ENCODE measurements at regions not wholly inside any gene's neighbourhood (a gene's known extent, or its start where the extent isn't known, plus 50 kb on each side); places are given as distances from the start of the nearest gene placed in this dataset.
"Not testable (repeated sequence)": the region's sequence is repeated elsewhere in the genome, so short reads cannot be mapped to it uniquely, and the experiment has no call there.

GRCh38 chr3:19825193-19825592 is 108.8 kb downstream of the EFHB start:
- DNase-seq, result no peak
- intact Hi-C loops (cut with DNase I), result no loop called here
- H3K36me3 ChIP-seq (ENCODE audit: control insufficient read depth in 1 of 2, insufficient read depth in 2 of 2, low read length in 1 of 2), result no peaks in the 10 kb centered on the region
- no peak for ATAC-seq (ENCODE audit: low FRiP score)
- H3K27me3 ChIP-seq (ENCODE audit: control insufficient read depth in 1 of 2, insufficient read depth in 2 of 2, low read length in 1 of 2), result no peaks in the 10 kb centered on the region
- H3K27ac ChIP-seq (ENCODE audit: low read depth in 1 of 2, low read length in 2 of 2), result no peak overlapping the region
- WGBS, 2 donors, result 89 to 95% methylated on average over 1 of the region's 1 CpG
- H3K4me1 ChIP-seq (ENCODE audit: control insufficient read depth in 1 of 2, insufficient read depth in 2 of 2, low read length in 2 of 2), result no peaks in the 10 kb centered on the region
- no peak overlapping the region for H3K4me3 ChIP-seq (ENCODE audit: low read length in 2 of 2)
- peaks cover 2% of the 10 kb centered on the region for H3K9me3 ChIP-seq (ENCODE audit: control insufficient read depth, low read length)

GRCh38 chr3:19822805-19823204 is 111.2 kb downstream of the EFHB start:
- intact Hi-C loops (cut with DNase I), result no loop called here
- H3K36me3 ChIP-seq (ENCODE audit: control insufficient read depth in 1 of 2, insufficient read depth in 2 of 2, low read length in 1 of 2), result no peaks in the 10 kb centered on the region
- no peak for ATAC-seq (ENCODE audit: low FRiP score)
- no peaks in the 10 kb centered on the region for H3K27me3 ChIP-seq (ENCODE audit: control insufficient read depth in 1 of 2, insufficient read depth in 2 of 2, low read length in 1 of 2)
- peaks cover 2% of the 10 kb centered on the region for H3K9me3 ChIP-seq (ENCODE audit: control insufficient read depth, low read length)
- no peak overlapping the region for H3K27ac ChIP-seq (ENCODE audit: low read depth in 1 of 2, low read length in 2 of 2)
- no peaks in the 10 kb centered on the region for H3K4me1 ChIP-seq (ENCODE audit: control insufficient read depth in 1 of 2, insufficient read depth in 2 of 2, low read length in 2 of 2)
- peak in 1 of 2 donors; percentile 68 for DNase-seq
- no peak overlapping the region for H3K4me3 ChIP-seq (ENCODE audit: low read length in 2 of 2)
- 82 to 91% methylated on average over 4 of the region's 4 CpGs for WGBS, 2 donors

GRCh38 chr3:19816631-19817030 is 117.4 kb downstream of the EFHB start:
- ATAC-seq (ENCODE audit: low FRiP score) (no peak), DNase-seq (no peak)
- Histone ChIP-seq H3K4me3 (ENCODE audit: low read length in 2 of 2) (no peak overlapping the region), H3K4me1 (ENCODE audit: control insufficient read depth in 1 of 2, insufficient read depth in 2 of 2, low read length in 2 of 2) (peaks cover 0 to 2% of the 10 kb centered on the region in 2 donors), H3K27me3 (ENCODE audit: control insufficient read depth in 1 of 2, insufficient read depth in 2 of 2, low read length in 1 of 2) (no peaks in the 10 kb centered on the region), H3K27ac (ENCODE audit: low read depth in 1 of 2, low read length in 2 of 2) (no peak overlapping the region), H3K9me3 (ENCODE audit: control insufficient read depth, low read length) (no peaks in the 10 kb centered on the region), H3K36me3 (ENCODE audit: control insufficient read depth in 1 of 2, insufficient read depth in 2 of 2, low read length in 1 of 2) (no peaks in the 10 kb centered on the region)
- WGBS, 2 donors, result 53 to 64% methylated on average over 1 of the region's 1 CpG
- intact Hi-C loops (cut with DNase I), result no loop called here

GRCh38 chr3:19815805-19816204 is 118.2 kb downstream of the EFHB start:
- Histone ChIP-seq H3K9me3 (ENCODE audit: control insufficient read depth, low read length) (no peaks in the 10 kb centered on the region), H3K27me3 (ENCODE audit: control insufficient read depth in 1 of 2, insufficient read depth in 2 of 2, low read length in 1 of 2) (no peaks in the 10 kb centered on the region), H3K4me1 (ENCODE audit: control insufficient read depth in 1 of 2, insufficient read depth in 2 of 2, low read length in 2 of 2) (peaks cover 0 to 2% of the 10 kb centered on the region in 2 donors), H3K4me3 (ENCODE audit: low read length in 2 of 2) (no peak overlapping the region), H3K36me3 (ENCODE audit: control insufficient read depth in 1 of 2, insufficient read depth in 2 of 2, low read length in 1 of 2) (no peaks in the 10 kb centered on the region), H3K27ac (ENCODE audit: low read depth in 1 of 2, low read length in 2 of 2) (no peak overlapping the region)
- WGBS, 2 donors, result 67 to 74% methylated on average over 1 of the region's 1 CpG
- no peak for DNase-seq
- no peak for ATAC-seq (ENCODE audit: low FRiP score)
- intact Hi-C loops (cut with DNase I), result no loop called here

GRCh38 chr3:19813743-19814142 is 120.3 kb downstream of the EFHB start:
- H3K4me3 ChIP-seq (ENCODE audit: low read length in 2 of 2), result not testable (repeated sequence)
- DNase-seq, result peak in 1 of 2 donors; percentile 61

GRCh38 chr3:19811689-19812088 is 122.3 kb downstream of the EFHB start:
- no peak for DNase-seq
- WGBS, 2 donors, result 62 to 70% methylated on average over 3 of the region's 3 CpGs
- Histone ChIP-seq H3K36me3 (ENCODE audit: control insufficient read depth in 1 of 2, insufficient read depth in 2 of 2, low read length in 1 of 2) (no peaks in the 10 kb centered on the region), H3K27me3 (ENCODE audit: control insufficient read depth in 1 of 2, insufficient read depth in 2 of 2, low read length in 1 of 2) (no peaks in the 10 kb centered on the region), H3K4me1 (ENCODE audit: control insufficient read depth in 1 of 2, insufficient read depth in 2 of 2, low read length in 2 of 2) (peaks cover 0 to 2% of the 10 kb centered on the region in 2 donors), H3K27ac (ENCODE audit: low read depth in 1 of 2, low read length in 2 of 2) (no peak overlapping the region), H3K9me3 (ENCODE audit: control insufficient read depth, low read length) (no peaks in the 10 kb centered on the region), H3K4me3 (ENCODE audit: low read length in 2 of 2) (no peak overlapping the region)
- no peak for ATAC-seq (ENCODE audit: low FRiP score)
- intact Hi-C loops (cut with DNase I), result no loop called here

More at GRCh38 chr3:19813743-19814142, 120.3 kb downstream of the EFHB start:
- 81 to 86% methylated on average over 7 of the region's 7 CpGs for WGBS, 2 donors
- ATAC-seq (ENCODE audit: low FRiP score); H3K27ac ChIP-seq (ENCODE audit: low read depth in 1 of 2, low read length in 2 of 2); H3K4me1 ChIP-seq (ENCODE audit: control insufficient read depth in 1 of 2, insufficient read depth in 2 of 2, low read length in 2 of 2); intact Hi-C loops (cut with DNase I); H3K27me3 ChIP-seq (ENCODE audit: control insufficient read depth in 1 of 2, insufficient read depth in 2 of 2, low read length in 1 of 2); H3K36me3 ChIP-seq (ENCODE audit: control insufficient read depth in 1 of 2, insufficient read depth in 2 of 2, low read length in 1 of 2); H3K9me3 ChIP-seq (ENCODE audit: control insufficient read depth, low read length): not testable (repeated sequence)

GRCh38 chr3:19808834-19809233 is 125.2 kb downstream of the EFHB start:
- Histone ChIP-seq H3K4me1 (ENCODE audit: control insufficient read depth in 1 of 2, insufficient read depth in 2 of 2, low read length in 2 of 2) (no peaks in the 10 kb centered on the region), H3K4me3 (ENCODE audit: low read length in 2 of 2) (no peak overlapping the region), H3K27ac (ENCODE audit: low read depth in 1 of 2, low read length in 2 of 2) (no peak overlapping the region), H3K9me3 (ENCODE audit: control insufficient read depth, low read length) (no peaks in the 10 kb centered on the region), H3K27me3 (ENCODE audit: control insufficient read depth in 1 of 2, insufficient read depth in 2 of 2, low read length in 1 of 2) (no peaks in the 10 kb centered on the region), H3K36me3 (ENCODE audit: control insufficient read depth in 1 of 2, insufficient read depth in 2 of 2, low read length in 1 of 2) (no peaks in the 10 kb centered on the region)
- no peak for ATAC-seq (ENCODE audit: low FRiP score)
- intact Hi-C loops (cut with DNase I), result no loop called here
- DNase-seq, result no peak
- WGBS, 2 donors, result 69 to 77% methylated on average over 3 of the region's 3 CpGs

GRCh38 chr3:19799887-19800286 is 134.1 kb downstream of the EFHB start:
- intact Hi-C loops (cut with DNase I), result no loop called here
- Histone ChIP-seq H3K4me3 (ENCODE audit: low read length in 2 of 2) (no peak overlapping the region), H3K9me3 (ENCODE audit: control insufficient read depth, low read length) (peaks cover 9% of the 10 kb centered on the region), H3K27ac (ENCODE audit: low read depth in 1 of 2, low read length in 2 of 2) (no peak overlapping the region), H3K27me3 (ENCODE audit: control insufficient read depth in 1 of 2, insufficient read depth in 2 of 2, low read length in 1 of 2) (no peaks in the 10 kb centered on the region), H3K36me3 (ENCODE audit: control insufficient read depth in 1 of 2, insufficient read depth in 2 of 2, low read length in 1 of 2) (no peaks in the 10 kb centered on the region), H3K4me1 (ENCODE audit: control insufficient read depth in 1 of 2, insufficient read depth in 2 of 2, low read length in 2 of 2) (no peaks in the 10 kb centered on the region)
- DNase-seq, result no peak
- ATAC-seq (ENCODE audit: low FRiP score), result no peak

GRCh38 chr3:19799115-19799514 is 134.9 kb downstream of the EFHB start:
- peaks cover 9% of the 10 kb centered on the region for H3K9me3 ChIP-seq (ENCODE audit: control insufficient read depth, low read length)
- H3K4me3 ChIP-seq (ENCODE audit: low read length in 2 of 2), result no peak overlapping the region
- no peaks in the 10 kb centered on the region for H3K27me3 ChIP-seq (ENCODE audit: control insufficient read depth in 1 of 2, insufficient read depth in 2 of 2, low read length in 1 of 2)
- intact Hi-C loops (cut with DNase I), result no loop called here
- no peak for DNase-seq
- no peaks in the 10 kb centered on the region for H3K36me3 ChIP-seq (ENCODE audit: control insufficient read depth in 1 of 2, insufficient read depth in 2 of 2, low read length in 1 of 2)
- no peaks in the 10 kb centered on the region for H3K4me1 ChIP-seq (ENCODE audit: control insufficient read depth in 1 of 2, insufficient read depth in 2 of 2, low read length in 2 of 2)
- ATAC-seq (ENCODE audit: low FRiP score), result no peak
- H3K27ac ChIP-seq (ENCODE audit: low read depth in 1 of 2, low read length in 2 of 2), result no peak overlapping the region
